Heart left ventricle (tissue), 16 donors: ENCODE measurements at regions not wholly inside any gene's neighbourhood (a gene's known extent, or its start where the extent isn't known, plus 50 kb on each side); places are given as distances from the start of the nearest gene placed in this dataset.

Experiments
- ATAC-seq, 4 donors: fragments of 200-7000 bp; cut with Tn5 transposase; one replicate each; pipeline ENCODE4 v1.9.1; 2020 to 2022; ENCODE audit warnings: moderate library complexity in 4 of 4, mild to moderate bottlenecking in 3 of 4, moderate number of reproducible peaks in 1 of 4
- DNase-seq, 5 donors: peaks; one replicate each; pipeline ENCODE4 v3.0.0-alpha.2; 2020
- H3K27ac ChIP-seq, 12 donors: fragments of 200-600 bp; sonication (generic) in 4 of 12; one replicate each; pipeline versions ENCODE4 v1.5.0 to v1.8.0; 2016 to 2022; ENCODE audit warnings: mild to moderate bottlenecking in 2 of 12
- H3K27me3 ChIP-seq, 9 donors: fragments of 200-600 bp; sonication (generic) in 2 of 9; one replicate each; pipeline versions ENCODE4 v1.5.1 to v1.8.0; 2016 to 2022; ENCODE audit warnings: mild to moderate bottlenecking in 3 of 9
- H3K36me3 ChIP-seq, 9 donors: fragments of 200-600 bp; sonication (generic) in 2 of 9; one replicate each; pipeline versions ENCODE4 v1.5.0 to v1.8.0; 2018 to 2022; ENCODE audit warnings: mild to moderate bottlenecking in 2 of 9
- H3K4me1 ChIP-seq, 12 donors: fragments of 200-600 bp; sonication (generic) in 4 of 12; one replicate each; pipeline versions ENCODE4 v1.5.0 to v1.8.0; 2016 to 2022; ENCODE audit warnings: mild to moderate bottlenecking in 3 of 12
- H3K4me3 ChIP-seq, 12 donors: fragments of 200-600 bp; sonication (generic) in 4 of 12; one replicate each; pipeline versions ENCODE4 v1.5.0 to v1.8.0; 2017 to 2022; ENCODE audit warnings: mild to moderate bottlenecking in 9 of 12, moderate library complexity in 4 of 12
- H3K9me3 ChIP-seq, 12 donors: fragments of 200-600 bp; sonication (generic) in 4 of 12; one replicate each; pipeline versions ENCODE4 v1.5.0 to v1.8.0; 2016 to 2022; ENCODE audit warnings: mild to moderate bottlenecking in 1 of 12
- CTCF ChIP-seq, 12 donors: fragments of 200-600 bp; sonication (generic) in 4 of 12; IDR thresholded peaks; one replicate each; pipeline versions ENCODE4 v1.5.0 to v1.8.0; 2018 to 2022; ENCODE audit warnings: antibody characterized with exemption in 12 of 12, mild to moderate bottlenecking in 5 of 12
- POLR2A ChIP-seq, 2 donors: fragments of 450-650 bp; IDR thresholded peaks; one replicate each; pipeline ENCODE4 v1.6.1; 2017; ENCODE audit warnings: antibody characterized with exemption in 2 of 2, mild to moderate bottlenecking in 2 of 2, moderate library complexity in 2 of 2
- WGBS, 4 donors: extraction: QIAGEN DNeasy Blood & Tissue Kit in 2 of 4; methylation state at CpG; one replicate each; pipeline versions ENCODE4 v1.1.5 to v1.1.7; 2013 to 2018; 5-methylcytosine and 5-hydroxymethylcytosine counted together
- intact Hi-C, 10 donors: fragments of 100-400 bp; cut with DNase I; formaldehyde crosslinking; loops; one replicate each; pipeline versions ENCODE4 v1.11.1 to v1.14.2; 2022
- donor health status: ischemic (EF 13 %, LVEDD 7.1; RV severe dilation, severe dysfunction).
- donor health status: healthy with polysubstance abuse.
- donor health status: DM: no; HTN: yes; CAD: no.
- donor health status: DM: no; HTN: no; CAD: no.
- donor health status: ischemic (EF 25% LVEDD 6.9; RV normal size, moderate dysfunction).
- donor health status: ischemic (EF 25% LVEDD 5.7; RV mildly dilated, moderate dysfunction).
- donor health status: healthy.
- donor health status: DM: yes; HTN: yes; CAD: no.
- donor health status: ischemic (EF 35%, LVEDD 5.7; RV mildly dilated, moderate dysfunction).
- donor health status: nonischemic (EF 11% LVEDD 7.7; RV severe dilation, severe dysfunction).
- donor health status: DM: yes; HTN: yes; CAD: no.
- donor health status: PGD.
- donor health status: ischemic (EF 29% LVEDD 5.4; RV normal size, mild dysfunction).
- donor health status: nonischemic (EF 23%, LVEDD 6.1; RV moderate dilation, normal function).

- TF ChIP-seq POLR2A (IDR thresholded peaks at IDR 0.05) (no peak), CTCF (IDR thresholded peaks at IDR 0.05) (no peak)
- ATAC-seq: no peak
- intact Hi-C loops: no loop called here
These were observed 186.9 kb downstream of the ARRDC4 start for GRCh38 chr15:98147415-98147814.

GRCh38 chr15:98150084-98150483 is 189.6 kb downstream of the ARRDC4 start:
- no peaks in the 10 kb centered on the region for H3K9me3 ChIP-seq
- H3K36me3 ChIP-seq: no peaks in the 10 kb centered on the region
- H3K27me3 ChIP-seq: peaks cover 0 to 19% (median 0%) of the 10 kb centered on the region in 9 donors
- H3K4me1 ChIP-seq: no peaks in the 10 kb centered on the region
- WGBS, 4 donors: 80 to 87% (median 83%) methylated on average over 2 of the region's 2 CpGs
- intact Hi-C loops: no loop called here
- H3K4me3 ChIP-seq: no peak overlapping the region
- TF ChIP-seq POLR2A (IDR thresholded peaks at IDR 0.05) (no peak), CTCF (IDR thresholded peaks at IDR 0.05) (no peak)
- DNase-seq (no peak), ATAC-seq (no peak)
- no peak overlapping the region for H3K27ac ChIP-seq

More at GRCh38 chr15:98147415-98147814, 186.9 kb downstream of the ARRDC4 start:
- no peak overlapping the region for H3K27ac ChIP-seq
- DNase-seq: no peak
- peaks cover 0 to 19% (median 0%) of the 10 kb centered on the region in 9 donors for H3K27me3 ChIP-seq
- no peaks in the 10 kb centered on the region for H3K36me3 ChIP-seq
- 58 to 79% (median 71%) methylated on average over 5 of the region's 5 CpGs for WGBS, 4 donors
- H3K4me1 ChIP-seq: no peaks in the 10 kb centered on the region
- no peaks in the 10 kb centered on the region for H3K9me3 ChIP-seq
- no peak overlapping the region for H3K4me3 ChIP-seq

GRCh38 chr15:98150536-98150935 is 190.0 kb downstream of the ARRDC4 start:
- 27 to 39% (median 34%) methylated on average over 3 of the region's 3 CpGs for WGBS, 4 donors
- no peak for ATAC-seq
- Histone ChIP-seq H3K4me1 (no peaks in the 10 kb centered on the region), H3K4me3 (no peak overlapping the region), H3K9me3 (no peaks in the 10 kb centered on the region), H3K36me3 (no peaks in the 10 kb centered on the region), H3K27ac (no peak overlapping the region), H3K27me3 (peaks cover 0 to 16% (median 0%) of the 10 kb centered on the region in 9 donors)
- intact Hi-C loops: no loop called here
- DNase-seq: no peak
- no peak for TF ChIP-seq POLR2A (IDR thresholded peaks at IDR 0.05)
- TF ChIP-seq CTCF (IDR thresholded peaks at IDR 0.05): no peak

GRCh38 chr15:98151096-98151495 is 190.6 kb downstream of the ARRDC4 start:
- no peak for TF ChIP-seq CTCF (IDR thresholded peaks at IDR 0.05)
- DNase-seq (no peak), ATAC-seq (no peak)
- WGBS, 4 donors: 82 to 90% (median 89%) methylated on average over 2 of the region's 2 CpGs
- H3K4me1 ChIP-seq: no peaks in the 10 kb centered on the region
- H3K27me3 ChIP-seq: peaks cover 0 to 16% (median 0%) of the 10 kb centered on the region in 9 donors
- no peaks in the 10 kb centered on the region for H3K9me3 ChIP-seq
- H3K27ac ChIP-seq: no peak overlapping the region
- intact Hi-C loops: no loop called here
- H3K4me3 ChIP-seq: no peak overlapping the region
- no peaks in the 10 kb centered on the region for H3K36me3 ChIP-seq
